Hindlimb muscle (tissue), 1 donor: ENCODE measurements at regions not wholly inside any gene's neighbourhood (a gene's known extent, or its start where the extent isn't known, plus 50 kb on each side); places are given as distances from the start of the nearest gene placed in this dataset.
"Not testable (repeated sequence)": the region's sequence is repeated elsewhere in the genome, so short reads cannot be mapped to it uniquely, and the experiment has no call there.

ENCODE experiments used
- DNase-seq: peaks from one replicate; pipeline ENCODE4 v3.0.0-alpha.2; 2013

DNA sequence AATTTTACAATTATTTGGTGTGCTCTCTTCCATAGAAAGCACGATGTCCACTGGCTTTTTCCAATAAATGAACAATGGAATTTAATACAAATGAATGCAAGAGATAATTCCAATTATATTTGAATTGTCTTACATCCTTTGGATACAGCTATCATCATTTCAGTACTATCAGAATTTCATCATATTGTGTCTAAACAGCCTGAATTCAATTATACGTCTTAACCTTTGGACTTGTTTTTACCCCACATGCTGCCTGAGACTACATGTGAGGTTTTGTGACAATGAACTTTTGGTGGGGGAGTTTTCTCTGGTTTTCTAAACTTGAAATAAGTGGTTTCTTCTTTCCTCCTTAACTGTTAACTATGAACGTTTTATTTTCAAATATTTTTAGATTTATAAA lies 1176.0 kb downstream of the EPHA7 start:
- no peak for DNase-seq

DNA sequence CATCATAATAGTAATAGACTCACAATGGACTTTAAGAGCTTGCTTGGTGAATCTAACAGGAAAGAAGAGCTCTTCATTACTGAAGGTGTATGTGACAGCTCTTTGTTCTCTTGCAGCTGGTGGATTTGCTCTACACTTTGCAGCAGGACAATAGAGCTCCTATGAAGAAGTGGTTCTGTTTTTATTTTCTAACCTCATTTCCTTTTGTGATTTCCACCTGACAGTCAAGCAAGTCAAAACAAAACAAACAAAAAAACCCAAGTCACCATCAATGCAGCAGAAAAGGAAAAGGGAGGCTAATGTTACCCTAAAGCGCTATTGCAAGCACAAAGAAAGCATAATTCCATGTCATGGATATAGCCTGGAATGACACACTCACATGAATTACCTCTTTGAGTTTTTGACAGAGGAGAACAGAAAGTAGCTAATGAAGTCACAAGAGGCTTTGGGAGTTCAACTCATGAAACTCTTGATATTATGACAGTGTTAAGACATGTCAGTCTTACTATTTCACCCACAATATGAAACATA lies 1188.1 kb downstream of the EPHA7 start:
- no peak for DNase-seq

DNA sequence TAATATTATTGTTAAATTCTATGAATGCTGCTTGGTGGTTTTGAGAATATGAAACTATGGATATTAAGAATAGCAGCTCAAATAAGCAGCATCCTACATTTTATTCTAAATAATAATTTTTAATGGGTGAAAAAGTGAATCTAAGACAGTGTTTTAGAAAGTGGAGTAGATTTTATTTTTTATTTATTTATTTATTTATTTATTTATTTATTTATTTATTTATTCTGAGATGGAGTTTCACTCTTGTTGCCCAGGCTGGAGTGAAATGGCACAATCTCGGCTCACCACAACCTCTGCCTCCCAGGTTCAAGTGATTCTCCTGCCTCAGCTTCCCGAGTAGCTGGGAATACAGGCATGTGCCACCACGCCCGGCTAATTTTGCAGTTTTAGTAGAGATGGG lies 1199.4 kb downstream of the EPHA7 start:
- DNase-seq, result not testable (repeated sequence)

DNA sequence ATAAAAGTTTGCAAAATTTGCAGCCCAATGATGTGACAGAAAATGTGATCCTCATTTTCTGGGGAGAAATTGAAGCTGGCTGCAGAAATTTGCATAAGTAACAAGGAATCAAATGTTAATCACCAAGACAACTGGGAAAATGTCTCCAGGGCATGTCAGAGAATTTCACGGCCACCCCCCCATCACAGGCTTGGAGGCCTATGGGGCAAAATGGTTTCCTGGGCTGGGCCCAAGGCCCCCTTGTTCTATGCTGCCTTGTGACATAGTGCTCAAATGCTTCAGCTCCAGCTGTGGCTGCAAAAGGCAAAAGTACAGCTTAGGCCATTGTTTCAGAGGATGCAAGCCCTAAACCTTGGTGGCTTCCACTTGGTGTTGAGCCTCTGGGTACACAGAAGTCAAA lies 1202.6 kb downstream of the EPHA7 start:
- no peak for DNase-seq

DNA sequence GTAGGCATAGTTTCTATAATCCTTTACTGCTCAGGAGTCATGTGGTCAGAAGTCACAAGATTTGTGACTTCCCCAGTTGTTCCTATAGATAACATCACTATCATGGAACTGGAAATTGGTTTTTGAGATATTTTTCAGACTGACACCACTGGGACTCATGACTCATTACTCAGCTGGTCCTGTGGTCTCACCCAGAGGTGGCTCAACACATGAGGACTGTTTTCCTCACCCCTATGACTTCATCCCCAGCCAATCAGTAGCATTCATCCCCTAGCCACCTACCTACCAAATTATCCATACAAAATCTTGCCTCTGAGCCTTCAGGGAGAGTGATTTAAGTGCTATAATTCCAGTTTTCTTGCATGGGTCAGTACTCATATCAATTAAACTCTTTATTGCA lies 1217.7 kb downstream of the EPHA7 start:
- no peak for DNase-seq

DNA sequence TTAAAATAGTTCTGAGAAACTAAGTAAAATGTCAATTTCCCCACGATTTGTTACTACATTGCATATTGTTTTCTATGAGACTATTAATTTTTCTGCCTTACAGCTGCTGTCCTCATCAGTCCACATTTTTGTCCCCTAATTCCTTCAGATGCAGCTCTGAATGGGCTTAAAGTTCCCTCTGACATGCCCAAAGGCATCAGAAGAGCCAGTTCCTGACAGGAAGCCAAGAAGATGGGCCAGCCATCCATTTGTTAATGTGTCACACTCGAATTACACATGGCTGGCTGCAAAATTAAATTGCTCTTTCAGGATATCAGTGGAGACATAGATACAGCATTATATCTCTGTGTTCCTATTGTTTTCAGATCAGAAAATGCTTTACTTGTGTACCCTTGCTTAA lies 1223.0 kb downstream of the EPHA7 start:
- no peak for DNase-seq

DNA sequence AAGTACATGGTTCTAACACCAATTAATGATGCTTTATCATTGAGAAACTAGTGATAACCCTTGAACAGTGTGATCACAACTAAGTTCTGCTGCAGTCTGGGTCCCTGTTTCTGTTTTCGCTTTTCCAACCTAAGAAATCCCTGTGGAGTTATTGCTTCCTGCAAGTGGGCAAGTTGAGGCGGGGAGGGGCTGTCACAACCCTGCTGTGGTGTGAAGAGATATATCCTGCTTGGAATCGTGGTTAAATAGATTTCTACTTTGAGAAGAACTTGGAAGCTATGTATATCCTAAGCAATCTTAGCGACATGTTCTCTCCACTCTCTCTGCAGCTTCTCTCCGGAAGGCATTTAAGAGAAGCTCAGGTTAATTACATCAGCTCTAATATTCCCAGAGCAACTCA lies 1223.6 kb downstream of the EPHA7 start:
- DNase-seq, result no peak

DNA sequence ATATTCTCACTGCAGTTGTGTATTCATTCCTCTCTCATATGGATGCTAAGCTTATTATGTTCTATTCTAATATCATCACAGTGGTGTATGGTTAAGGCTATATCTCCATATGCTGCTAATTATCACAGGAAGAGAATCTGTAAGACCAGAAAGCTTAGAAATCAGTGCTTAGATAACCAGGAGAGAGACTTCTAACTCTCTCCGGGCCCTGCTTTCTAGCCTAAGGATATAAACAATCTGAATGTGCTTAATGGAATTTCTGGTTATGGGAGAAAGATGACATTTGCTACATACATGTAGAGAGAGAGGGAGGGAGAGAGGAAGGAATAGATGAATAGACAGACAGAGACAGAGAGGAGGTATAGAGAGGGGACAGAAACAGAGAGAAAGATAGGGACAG lies 1231.3 kb downstream of the EPHA7 start:
- DNase-seq, result no peak

DNA sequence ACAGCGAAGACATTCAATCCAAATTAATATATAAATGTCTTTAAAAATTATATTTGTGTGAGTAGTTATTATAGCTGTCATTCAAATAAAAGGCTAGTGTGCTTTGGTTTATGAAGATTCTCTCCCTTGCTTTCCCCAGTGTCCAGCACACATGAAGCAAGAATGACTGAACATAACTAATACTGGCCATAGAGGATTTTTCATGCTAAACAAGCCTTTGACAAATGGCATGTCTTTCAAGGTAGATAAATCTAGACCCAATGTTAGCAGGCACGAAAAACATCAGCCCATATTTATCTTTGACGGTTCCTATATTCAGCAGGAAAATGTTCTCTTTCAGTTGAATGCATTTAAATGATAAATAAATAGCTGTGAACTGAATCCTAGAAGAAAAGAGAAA lies 1234.4 kb downstream of the EPHA7 start:
- DNase-seq, result no peak

DNA sequence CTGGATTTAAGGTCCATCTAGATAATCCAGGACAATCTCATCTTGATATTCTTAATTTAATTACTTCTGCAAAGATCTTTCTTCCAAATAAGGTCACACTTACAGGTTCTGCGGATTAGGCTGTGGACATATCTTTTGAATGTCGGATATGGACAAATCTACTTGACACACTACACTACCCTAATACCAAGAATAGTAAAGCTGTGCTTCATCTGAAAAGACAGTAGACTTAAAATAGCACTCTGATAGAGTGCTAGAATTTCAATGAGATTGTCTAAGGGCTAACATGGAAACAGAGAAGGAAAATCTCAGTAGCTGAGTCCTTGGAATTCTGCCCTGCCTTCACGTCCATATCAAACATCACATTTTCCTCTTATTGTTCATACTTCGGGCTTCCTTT lies 1238.0 kb downstream of the EPHA7 start:
- no peak for DNase-seq

DNA sequence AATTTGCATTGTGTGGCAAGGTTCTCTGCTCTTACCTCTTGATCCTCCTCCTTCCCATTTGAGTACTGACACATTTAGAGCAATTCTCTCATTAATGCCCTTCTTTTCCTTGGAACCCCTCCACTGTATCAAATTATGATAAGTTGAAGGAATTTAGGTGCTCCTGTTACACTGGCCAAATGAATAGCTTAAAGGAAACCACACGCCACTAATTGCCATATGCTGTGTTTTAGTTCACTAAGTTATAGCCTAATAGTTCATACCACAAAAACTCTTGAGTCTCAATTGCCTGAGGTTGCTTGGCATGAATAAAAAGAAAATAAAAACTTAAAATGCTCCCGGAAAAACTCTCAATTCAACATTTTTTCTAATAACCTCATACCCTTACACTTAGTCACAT lies 1239.3 kb downstream of the EPHA7 start:
- no peak for DNase-seq

DNA sequence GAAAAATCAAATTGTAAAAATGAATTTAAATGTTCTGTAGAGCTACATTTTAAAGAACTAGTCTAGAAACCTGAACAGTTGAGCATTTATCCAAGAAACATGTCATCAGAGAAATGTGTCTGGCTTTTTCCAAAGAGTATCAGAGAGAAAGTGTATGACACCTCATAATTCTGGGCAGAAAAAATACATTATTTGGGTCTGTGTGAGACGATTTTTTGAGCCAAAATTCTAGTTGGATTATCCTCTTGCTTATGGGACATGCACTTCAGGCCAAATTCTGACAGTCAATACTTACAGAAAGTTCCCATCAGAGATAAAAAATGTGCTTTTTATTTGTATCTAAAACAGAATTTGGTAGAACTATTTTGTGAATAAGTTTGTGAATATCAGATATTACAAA lies 1242.7 kb downstream of the EPHA7 start:
- DNase-seq, result peak; percentile 73

DNA sequence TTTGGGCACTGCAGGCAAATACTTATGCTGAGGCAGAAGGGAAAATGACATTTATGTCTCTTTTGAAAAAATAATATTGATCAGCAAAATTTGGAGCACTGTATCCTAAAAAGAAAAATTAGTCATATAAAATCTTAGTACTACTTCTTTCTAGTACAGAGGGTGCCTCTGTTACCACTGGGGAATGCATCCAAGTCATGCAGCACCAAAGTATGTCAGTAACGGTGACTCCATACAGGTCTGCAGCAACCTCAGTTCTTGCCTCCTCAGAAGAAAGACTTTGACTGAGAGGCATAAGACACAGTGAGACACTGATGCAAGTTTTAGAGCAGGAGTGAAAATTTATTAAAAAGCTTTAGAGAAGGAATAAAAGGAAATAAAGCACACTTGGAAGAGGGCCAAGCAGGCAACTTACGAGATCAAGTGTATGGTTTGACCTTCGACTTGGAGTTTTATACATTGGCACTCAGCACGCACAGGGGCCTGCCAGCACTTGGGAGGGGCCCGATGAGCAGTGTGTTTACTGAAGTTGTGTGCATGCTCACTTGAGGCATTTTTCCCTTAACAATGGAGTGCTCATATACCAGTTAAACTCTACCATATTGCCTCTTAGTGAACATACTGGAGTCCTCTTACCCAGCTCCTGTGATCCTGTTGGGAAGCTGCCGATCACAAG lies 1244.8 kb downstream of the EPHA7 start:
- no peak for DNase-seq

DNA sequence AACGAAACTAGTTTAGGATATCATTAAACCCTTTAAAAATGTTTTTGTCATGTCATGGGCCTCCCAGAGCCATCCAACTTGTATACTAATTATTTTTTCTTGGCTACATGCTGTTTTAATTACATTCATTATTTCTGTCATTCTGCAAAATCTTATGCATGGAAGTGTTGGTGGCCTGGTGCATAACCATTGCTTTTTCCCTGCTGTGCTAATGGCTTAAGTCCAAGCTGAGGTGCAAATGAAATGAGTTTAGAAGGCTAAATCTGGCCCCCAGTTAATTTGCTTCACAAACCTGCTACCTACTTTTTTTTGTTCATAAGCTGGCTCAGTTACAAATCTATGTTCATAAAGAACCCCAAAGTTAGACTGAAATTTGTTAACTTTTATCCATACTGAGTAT lies 1249.9 kb downstream of the EPHA7 start:
- no peak for DNase-seq

DNA sequence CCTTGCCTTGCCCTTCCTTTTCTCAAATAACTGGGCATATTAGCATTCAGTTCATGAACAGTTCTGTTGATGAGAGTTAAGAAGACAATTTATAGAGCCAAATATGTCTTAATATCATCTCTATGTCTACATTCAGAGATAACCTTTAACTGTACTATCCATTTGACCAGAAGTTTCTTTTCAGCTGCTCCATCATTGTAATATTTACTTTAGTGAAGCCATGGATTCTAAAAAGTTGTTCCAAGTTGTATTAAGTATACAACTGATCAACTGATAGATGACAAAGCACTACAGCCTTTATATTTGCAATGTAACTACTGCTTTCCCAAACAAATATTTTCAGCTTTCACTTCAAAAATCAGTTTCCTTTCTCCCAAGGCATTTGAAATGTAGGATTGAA lies 1252.7 kb downstream of the EPHA7 start:
- DNase-seq, result no peak

DNA sequence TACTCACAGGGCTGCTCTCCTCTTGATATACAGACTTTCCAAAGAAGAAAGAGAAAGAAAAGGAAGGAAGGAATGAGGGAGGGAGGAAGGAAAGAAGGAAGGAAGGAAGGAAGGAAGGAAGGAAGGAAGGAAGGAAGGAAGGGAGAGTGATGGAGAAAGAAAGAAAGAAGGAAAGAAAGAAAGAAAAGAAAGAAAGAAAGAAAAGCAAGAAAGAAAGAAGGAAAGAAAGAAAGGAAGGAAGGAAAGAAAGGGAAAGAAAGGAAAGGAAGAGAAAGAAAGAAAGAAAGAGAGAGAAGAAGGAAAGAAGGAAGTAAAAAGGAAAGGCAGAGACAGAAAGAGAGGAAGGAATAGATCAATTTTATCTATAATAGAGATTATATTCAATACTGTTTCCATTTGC lies 1257.4 kb downstream of the EPHA7 start:
- no peak for DNase-seq

DNA sequence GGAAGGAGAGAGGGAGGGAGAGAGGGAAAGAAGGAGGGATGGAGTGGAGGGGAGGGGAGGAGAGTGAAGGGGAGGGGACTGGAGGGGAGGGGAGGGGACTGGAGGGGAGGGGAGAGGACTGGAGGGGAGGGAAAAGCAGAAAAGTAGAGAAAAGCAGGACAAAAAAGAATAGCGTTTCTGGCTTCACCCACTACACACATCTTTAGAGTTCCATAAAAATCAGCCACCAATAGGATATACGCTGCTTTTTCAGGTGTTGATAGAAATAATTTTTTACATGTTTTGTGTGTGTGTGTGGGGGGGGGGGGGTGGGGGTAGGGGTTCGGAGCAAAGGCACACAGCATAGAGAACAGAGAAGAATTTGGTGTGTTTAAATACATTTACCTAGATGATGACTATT lies 1259.1 kb downstream of the EPHA7 start:
- no peak for DNase-seq

DNA sequence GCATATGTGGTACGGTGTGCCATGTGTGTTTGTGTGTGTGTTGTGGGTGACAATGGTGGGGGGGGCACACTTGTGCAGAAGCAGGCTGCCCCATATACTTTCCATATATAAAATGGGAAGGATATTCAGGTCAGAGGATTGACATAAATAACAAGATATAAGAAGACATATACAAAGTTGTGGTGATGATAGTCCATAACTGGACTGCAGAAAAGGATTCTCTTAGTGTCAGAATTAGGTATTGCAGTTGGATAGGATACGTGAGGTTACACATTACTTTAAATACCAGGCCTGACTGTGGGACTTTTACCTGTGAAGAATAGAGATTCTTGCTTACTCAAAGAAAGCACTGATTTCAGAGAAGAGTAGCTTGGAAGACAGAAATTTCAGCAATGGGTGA lies 1260.3 kb downstream of the EPHA7 start:
- DNase-seq, result no peak

DNA sequence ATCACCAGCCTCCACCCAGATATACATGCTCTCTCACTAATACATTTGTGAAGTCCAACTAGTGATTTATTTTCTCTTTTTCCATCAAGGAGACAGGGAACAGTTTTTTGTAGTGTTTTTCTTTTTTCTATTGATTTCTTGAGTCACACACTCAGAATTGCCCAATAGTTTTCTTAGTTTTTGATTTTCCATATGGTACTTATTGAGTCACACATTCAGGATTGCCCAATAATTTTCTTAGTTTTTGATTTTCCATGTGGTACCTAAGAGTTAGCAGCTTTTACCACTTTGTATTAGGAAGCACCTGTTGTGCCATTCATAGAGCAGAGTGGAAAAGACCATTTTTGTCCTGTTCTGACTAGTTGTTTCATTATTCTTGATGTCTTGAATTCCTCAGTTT lies 1268.8 kb downstream of the EPHA7 start:
- no peak for DNase-seq

DNA sequence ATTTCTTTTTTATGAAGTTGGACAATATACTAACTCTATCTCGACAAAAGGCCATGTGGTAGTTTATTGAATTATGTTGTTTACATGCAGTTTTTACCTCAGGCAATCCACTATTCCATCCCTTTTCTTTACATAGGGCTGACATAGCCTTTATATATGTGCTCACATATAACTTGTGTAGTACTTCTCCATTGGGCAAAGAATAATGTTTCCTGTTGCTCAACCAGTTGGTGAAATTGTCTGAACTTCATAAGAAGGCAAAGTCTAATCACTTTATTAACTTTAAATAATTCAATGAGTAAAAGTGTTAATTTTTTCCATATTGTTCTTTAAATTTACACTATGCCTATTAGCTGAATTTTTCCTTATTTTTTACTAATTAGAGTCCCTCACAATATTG lies 1272.1 kb downstream of the EPHA7 start:
- DNase-seq, result no peak

DNA sequence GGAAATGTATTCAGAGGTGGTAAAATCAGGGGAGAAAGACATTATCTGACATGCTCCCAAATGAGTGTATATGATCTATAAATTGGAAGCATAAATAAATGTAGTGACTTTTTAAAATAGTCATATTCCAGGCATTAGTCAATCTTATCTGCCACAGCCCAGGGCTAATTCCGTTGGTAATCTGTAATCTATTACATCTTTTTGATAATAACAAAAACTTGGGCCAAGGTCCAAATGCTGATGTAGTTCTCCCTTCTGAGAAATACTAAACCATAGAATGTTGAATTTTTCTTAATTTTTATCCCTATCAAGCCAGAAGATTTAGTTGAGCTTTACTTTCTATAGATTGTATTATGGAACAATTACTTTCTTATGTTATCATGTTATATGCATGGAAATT lies 1279.8 kb downstream of the EPHA7 start:
- no peak for DNase-seq

DNA sequence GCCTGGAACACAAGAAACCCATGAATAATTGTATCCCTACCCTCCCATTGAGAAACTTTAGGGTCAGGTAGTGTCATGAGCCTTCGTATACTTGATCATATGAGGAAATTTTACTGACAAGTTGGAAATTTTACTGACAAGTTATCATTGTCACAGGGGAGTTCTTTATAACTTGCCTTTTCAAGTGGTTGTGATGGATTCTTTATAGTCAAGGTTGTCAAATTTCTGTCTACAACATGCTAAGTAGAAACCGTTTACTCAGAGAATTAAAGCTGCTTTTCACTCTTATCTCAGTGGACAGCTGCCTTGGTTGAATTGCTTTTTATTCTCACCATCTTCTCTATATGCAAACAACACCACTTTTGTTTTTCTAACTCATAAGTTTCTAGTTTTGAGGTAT lies 1286.4 kb downstream of the EPHA7 start:
- DNase-seq, result no peak

DNA sequence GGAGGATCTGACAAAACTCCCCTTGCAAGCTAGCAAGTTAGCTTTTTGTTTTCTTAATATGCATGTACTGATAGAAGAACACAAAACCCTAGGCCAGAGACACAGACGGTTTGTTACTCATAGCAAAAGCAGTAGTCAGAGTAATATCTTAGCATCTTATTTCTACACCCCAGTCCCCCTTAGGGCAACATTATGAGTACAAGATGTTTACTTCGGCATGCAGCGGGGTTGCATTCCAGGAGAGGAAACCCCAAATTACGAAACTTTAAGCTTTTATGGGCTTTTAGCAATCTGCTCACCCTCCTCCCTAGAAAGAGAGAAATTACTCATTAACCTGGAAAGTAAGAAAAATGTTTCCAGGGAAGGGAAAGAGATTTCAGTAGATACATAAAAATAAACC lies 1286.9 kb downstream of the EPHA7 start:
- DNase-seq, result no peak

DNA sequence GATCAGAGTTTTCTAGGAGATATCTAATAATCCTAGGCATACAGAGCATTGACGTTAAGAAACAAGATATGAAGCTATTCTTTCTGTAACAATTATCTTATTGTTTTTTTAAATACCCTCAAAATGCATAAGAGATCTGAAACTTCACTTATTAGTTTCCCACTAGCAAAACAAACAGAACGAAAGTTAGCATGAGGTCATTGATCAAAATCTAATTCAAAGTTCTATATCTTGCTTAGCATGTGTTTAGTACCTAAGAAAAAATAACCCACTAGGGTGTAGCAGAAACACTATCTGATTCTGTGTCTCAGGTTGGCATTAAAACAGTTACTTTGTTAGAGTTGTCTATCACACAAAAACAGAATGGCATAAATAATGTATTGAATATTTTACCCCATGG lies 1288.4 kb downstream of the EPHA7 start:
- no peak for DNase-seq

DNA sequence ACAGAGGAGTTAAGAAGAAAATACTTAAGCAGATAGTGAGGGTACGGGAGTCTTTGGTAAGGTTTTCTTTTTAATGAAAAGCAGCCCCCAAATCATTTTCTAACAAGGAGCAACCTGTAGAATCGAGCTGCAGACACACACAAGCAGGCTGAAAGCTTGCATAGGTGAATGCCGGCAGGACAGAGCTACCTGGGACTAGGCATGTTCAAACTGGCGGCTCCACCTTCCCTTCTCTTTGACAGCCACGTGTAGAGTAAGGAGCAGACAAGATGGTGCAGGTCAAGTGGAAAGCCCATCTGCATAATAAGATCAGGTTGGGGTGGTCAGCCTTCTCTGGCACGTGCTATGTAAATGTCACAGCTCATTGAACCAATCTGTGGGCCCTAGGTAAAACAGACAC lies 1292.4 kb downstream of the EPHA7 start:
- no peak for DNase-seq
